Hippocampal formation (tissue), 2 donors: ENCODE measurements at regions not wholly inside any gene's neighbourhood (a gene's known extent, or its start where the extent isn't known, plus 50 kb on each side); places are given as distances from the start of the nearest gene placed in this dataset.
A peak's percentile ranks its signal among the peaks of the same experiment; 100 is the strongest.
"Not testable (repeated sequence)": the region's sequence is repeated elsewhere in the genome, so short reads cannot be mapped to it uniquely, and the experiment has no call there.

Source experiments
- DNase-seq, 2 donors: peaks; one replicate each; lab custom pipeline; 2025; lab: John Stamatoyannopoulos, UW

- DNase-seq, result no peak
Observed at GRCh38 chr13:22967669-22968068, 213.1 kb upstream of the SGCG start.

DNA sequence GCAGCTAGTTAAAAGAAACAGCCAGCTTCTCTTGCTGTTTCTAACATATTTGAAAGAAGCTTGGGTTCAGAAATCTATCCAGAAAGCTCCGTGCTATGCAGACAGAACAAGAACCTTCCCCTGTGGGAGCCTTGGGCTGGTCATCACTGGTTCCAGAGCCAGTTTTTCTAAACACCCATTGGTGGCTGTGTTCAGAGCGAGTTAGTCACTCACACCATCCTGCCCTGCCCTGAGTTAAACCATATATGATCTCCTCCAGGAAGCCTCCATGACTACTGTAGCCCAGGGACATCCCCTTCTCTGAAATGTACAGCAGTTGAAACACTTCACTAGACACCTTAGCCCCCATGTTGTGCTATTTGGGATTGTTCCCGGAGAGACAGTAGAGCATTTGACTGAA lies 200.8 kb upstream of the SGCG start:
- no peak for DNase-seq

- no peak for DNase-seq
Observed at GRCh38 chr13:22980936-22981335, 199.8 kb upstream of the SGCG start.

GRCh38 chr13:22993148-22993547 lies 187.6 kb upstream of the SGCG start:
- no peak for DNase-seq

DNA sequence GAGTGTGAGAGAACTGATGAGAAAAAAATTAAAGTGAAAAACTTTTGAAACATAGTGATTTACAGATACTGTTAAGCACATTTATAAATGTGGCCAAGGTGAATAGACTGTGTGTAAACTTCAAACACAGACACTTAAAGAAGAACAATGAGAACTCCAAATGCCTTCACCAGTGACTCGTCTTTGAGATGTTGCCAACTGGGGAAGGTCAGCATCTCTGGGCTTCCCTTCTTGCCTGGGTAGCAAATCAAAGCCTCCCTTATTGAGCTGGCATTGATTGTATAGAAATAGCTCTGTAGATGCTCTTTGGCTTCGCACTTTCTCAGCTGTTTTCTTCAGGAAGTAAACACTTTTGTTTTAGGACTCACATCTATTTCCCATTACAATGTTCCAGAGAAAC lies 177.3 kb upstream of the SGCG start:
- DNase-seq, result no peak

DNA sequence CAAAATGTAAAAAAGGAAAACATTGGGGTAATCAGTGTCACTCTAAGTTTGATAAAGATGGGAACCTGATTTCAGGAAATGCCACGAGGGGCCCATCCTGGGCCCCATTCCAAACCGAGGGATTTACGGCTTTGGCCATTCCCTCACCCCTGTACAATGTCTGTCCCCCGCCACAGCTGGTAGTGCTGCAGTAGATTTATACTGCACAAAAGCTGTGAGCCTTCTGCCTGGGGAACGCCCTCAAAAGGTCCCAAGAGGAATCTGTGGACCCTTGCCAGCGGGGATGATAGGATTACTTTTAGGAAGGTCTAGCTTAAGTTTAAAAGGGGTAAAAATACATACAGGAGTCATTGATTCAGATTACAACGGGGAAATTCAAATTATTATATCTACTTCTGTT lies 173.4 kb upstream of the SGCG start:
- DNase-seq, result no peak

DNA sequence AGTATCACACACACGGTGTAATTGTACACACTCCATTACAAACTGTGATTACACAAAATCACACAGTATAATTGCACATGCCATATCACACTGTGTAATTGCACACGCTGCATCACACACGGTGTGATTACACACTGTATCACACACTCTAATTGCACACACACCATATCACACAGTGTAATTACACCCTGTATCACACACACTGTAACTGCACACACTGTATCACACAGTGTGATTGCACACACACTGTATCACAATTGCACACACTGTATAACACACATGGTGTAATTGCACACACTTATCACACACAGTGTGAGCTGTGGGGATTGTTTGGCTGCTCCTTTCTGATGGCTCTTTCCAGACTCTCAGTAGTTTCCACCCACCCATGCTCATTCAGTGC lies 162.6 kb upstream of the SGCG start:
- no peak for DNase-seq

DNA sequence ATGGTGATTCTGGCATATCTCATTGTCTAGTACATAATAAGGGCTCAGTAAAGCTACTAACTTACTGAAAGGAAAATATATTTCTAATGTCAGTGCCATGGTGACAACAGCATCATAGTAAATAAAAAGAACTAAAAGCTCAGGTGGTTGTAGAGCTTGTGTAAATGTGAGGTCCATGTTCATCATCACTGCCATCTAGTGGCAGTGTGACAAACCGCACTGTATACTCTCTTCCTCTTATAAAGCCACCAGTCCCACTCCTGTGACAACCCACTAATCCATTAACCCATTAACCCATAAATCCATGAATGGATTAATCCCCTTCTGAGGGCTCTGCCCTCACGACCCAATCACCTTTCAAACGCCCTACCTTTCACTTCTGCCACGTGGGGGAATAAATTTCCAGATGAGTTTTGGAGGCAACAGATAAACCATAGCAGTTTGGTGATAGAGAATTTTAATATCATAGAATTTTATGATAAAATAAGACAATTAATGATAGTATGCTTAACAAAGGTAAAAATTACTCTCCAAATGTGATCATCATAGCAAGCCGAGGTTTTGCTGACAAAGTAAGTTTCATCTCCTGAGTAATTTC lies 160.4 kb upstream of the SGCG start:
- peak in 1 of 2 donors; percentile 36 for DNase-seq

- DNase-seq, result peak in 1 of 2 donors; percentile 36
Observed at GRCh38 chr13:23021906-23022305, 158.9 kb upstream of the SGCG start.

- no peak for DNase-seq
Observed at GRCh38 chr13:23022704-23023103, 158.1 kb upstream of the SGCG start.

DNA sequence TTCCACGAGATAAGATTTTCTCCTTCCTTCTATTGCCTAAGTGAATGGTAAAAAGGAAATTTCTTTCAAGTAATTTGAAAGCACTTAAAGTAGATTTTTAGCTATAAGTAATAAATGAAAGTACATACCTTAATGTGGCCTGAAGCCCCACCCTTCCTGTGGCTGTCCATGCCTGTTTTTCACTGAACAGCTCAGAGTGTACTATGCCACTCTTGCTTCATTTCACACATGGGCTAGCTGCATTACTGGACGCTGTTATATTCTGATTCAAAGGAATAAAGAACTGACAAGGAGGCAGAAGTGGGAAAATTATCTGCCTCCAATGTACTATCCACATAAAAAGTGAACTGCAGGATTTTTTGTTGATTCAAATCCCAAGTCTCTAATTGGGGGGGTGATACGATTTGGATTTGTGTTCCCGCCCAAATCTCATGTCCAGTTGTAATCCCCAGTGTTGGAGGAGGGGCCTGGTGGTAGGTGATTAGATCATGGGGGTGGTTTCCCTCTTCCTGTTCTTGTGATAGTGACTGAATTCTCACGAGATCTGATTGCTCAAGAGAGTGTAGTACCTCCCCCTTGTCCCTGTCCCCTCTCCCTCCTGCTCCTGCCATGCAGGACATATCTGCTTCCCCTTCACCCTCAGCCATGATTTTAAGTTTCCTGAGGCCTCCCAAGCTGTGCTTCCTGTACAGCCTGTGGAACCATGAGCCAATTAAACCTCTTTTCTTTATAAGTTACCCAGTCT lies 154.7 kb upstream of the SGCG start:
- no peak for DNase-seq

- DNase-seq, result no peak
Observed at GRCh38 chr13:23039266-23039935, 141.4 kb upstream of the SGCG start.

GRCh38 chr13:23042181-23042580 lies 138.6 kb upstream of the SGCG start:
- DNase-seq, result no peak

GRCh38 chr13:23044906-23045305 lies 135.9 kb upstream of the SGCG start:
- DNase-seq, result no peak

- no peak for DNase-seq
Observed at GRCh38 chr13:23050126-23050525, 130.7 kb upstream of the SGCG start.

DNA sequence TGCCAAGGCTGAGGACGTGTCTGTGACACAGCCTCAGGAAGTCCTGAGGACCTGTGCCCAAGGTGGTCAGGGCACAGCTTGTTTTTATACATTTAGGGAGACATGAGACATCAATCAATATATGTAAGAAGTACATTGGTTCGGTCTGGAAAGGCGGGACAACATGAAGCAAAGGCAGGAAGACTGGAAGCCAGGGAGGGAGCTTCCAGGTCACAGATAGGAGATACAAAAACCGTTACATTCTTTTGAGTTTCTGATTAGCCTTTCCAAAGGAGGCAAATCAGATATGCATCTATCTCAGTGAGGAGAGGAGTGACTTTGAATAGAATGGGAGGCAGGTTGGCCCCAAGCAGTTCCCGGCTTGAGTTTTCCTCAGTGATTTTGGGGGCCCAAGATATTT lies 127.1 kb upstream of the SGCG start:
- not testable (repeated sequence) for DNase-seq

DNA sequence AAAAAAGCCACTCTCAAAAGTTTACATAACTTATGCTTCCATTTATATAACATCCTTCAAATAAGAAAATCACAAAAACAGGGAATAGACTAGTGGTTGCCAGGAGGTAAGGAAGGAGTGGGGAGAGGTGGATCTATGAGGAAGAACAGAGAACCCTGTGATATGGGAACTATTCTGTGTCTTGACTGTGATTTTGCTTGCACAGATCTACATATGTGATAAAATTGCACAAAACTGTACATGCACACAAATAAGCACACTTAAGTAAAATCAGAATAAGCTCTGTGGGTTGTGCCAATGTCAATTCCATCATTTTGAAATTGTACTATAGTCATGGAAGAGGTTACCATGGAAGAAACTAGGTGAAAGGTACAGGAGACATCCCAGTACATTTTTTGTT lies 121.6 kb upstream of the SGCG start:
- DNase-seq, result no peak

GRCh38 chr13:23060959-23061358 lies 119.8 kb upstream of the SGCG start:
- DNase-seq, result no peak

GRCh38 chr13:23067129-23067528 lies 113.7 kb upstream of the SGCG start:
- no peak for DNase-seq

DNA sequence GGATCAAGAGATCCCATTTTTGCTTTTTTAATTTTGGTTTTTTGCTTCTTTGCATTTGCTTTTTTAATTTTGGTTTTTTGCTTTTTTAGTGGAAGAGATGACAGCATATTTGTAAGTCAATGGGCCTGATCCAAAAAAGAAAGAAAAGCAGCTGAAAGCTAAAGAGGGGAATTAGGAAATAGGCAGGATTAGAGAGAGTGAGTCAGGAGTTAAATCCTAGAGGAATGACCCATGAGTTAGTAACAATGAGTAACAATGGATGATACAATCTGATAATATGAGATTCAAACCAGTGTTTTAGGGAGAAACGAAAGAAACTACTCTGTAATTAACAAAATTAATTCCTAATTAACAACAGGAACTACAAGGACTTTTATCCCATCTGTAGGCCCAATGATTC lies 111.2 kb upstream of the SGCG start:
- DNase-seq, result no peak

GRCh38 chr13:23074075-23074828 lies 106.5 kb upstream of the SGCG start:
- DNase-seq, result no peak

DNA sequence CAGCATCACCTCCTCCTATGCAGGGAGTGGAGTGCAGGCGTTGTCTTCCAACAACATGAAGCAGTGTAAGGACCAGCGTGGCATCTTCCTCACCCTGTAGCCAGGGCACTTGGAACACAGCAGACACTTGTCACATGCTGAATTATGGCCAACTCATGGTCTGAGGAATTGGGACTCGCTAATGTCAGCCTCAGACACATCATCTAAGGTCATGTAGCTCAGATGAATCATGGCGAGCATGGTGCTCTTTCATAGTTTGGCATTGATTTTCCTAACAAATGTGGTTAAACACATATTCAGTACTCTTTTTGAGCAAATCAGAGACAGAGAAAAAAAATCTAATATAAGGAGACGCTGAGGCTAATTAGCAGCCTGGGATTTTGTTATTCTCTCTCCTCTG lies 99.6 kb upstream of the SGCG start:
- no peak for DNase-seq

DNA sequence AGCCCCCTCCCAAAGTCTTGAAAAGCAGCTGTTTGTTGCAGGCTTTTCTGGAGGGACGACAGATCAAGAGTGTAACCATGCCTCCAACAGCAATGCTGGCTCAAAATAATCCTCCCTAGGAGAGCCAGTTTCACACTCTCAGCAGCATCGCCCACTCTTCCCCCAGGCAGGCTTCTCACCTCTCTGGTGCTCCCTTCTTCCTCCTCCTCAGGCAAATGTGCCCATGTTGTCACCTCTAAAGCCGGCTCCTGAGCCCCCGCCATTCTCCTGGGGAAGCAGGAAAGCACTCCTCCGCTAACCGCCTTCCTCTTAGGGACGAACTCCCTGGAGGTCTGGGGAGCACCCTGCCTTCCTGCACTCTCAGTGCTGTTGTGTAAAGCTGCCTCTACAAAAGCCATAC lies 98.9 kb upstream of the SGCG start:
- no peak for DNase-seq
